Spleen (tissue), 11 donors: ENCODE measurements at regions not wholly inside any gene's neighbourhood (a gene's known extent, or its start where the extent isn't known, plus 50 kb on each side); places are given as distances from the start of the nearest gene placed in this dataset.

Source experiments
- DNase-seq: peaks from one replicate; pipeline ENCODE4 v3.0.0-alpha.2; 2020
- H3K27ac ChIP-seq, 8 donors: fragments of 200-600 bp; sonication (generic) in 7 of 8; 1 replicate in 4 of 8; 2 replicates in 4 of 8; pipeline versions ENCODE4 v1.5.0 to v1.8.0; 2016 to 2021; ENCODE audit warnings: inconsistent platforms in 4 of 8, mild to moderate bottlenecking in 4 of 8, moderate library complexity in 1 of 8
- H3K27me3 ChIP-seq, 7 donors: fragments of 200-600 bp; sonication (generic) in 6 of 7; replicated peaks in 1 of 7; 1 replicate in 4 of 7; 2 replicates in 3 of 7; pipeline versions ENCODE4 v1.5.0 to v1.8.0; 2016 to 2021; ENCODE audit warnings: inconsistent platforms in 3 of 7, mild to moderate bottlenecking in 1 of 7
- H3K36me3 ChIP-seq, 6 donors: fragments of 200-600 bp; sonication (generic) in 5 of 6; 1 replicate in 4 of 6; 2 replicates in 2 of 6; pipeline versions ENCODE4 v1.5.0 to v1.8.0; 2016 to 2021; ENCODE audit warnings: inconsistent platforms in 2 of 6
- H3K4me1 ChIP-seq, 6 donors: fragments of 200-600 bp; sonication (generic) in 5 of 6; 1 replicate in 3 of 6; 2 replicates in 3 of 6; pipeline versions ENCODE4 v1.5.0 to v1.8.0; 2016 to 2021; ENCODE audit warnings: inconsistent platforms in 3 of 6
- H3K4me3 ChIP-seq, 8 donors: fragments of 200-600 bp; sonication (generic) in 7 of 8; 1 replicate in 4 of 8; 2 replicates in 4 of 8; pipeline versions ENCODE4 v1.5.0 to v1.8.0; 2016 to 2021; ENCODE audit warnings: inconsistent platforms in 4 of 8, mild to moderate bottlenecking in 4 of 8, moderate library complexity in 2 of 8
- H3K9me3 ChIP-seq, 8 donors: fragments of 200-600 bp; sonication (generic) in 7 of 8; 1 replicate in 4 of 8; 2 replicates in 4 of 8; pipeline versions ENCODE4 v1.5.0 to v1.8.0; 2016 to 2021; ENCODE audit warnings: inconsistent platforms in 4 of 8
- POLR2A ChIP-seq, 3 donors: fragments of 450-650 bp; IDR thresholded peaks; one replicate each; pipeline ENCODE4 v1.5.1; 2017; ENCODE audit warnings: antibody characterized with exemption in 3 of 3, mild to moderate bottlenecking in 1 of 3
- POLR2AphosphoS5 ChIP-seq, 3 donors: sonication (generic); formaldehyde crosslinking; IDR thresholded peaks; one replicate each; pipeline ENCODE4 v1.5.1; 2017; ENCODE audit warnings: antibody characterized with exemption in 3 of 3
- WGBS, 5 donors: extraction: QIAGEN DNeasy Blood & Tissue Kit in 3 of 5; methylation state at CpG; one replicate each; pipeline versions ENCODE4 v1.1.5 to v1.1.7; 2013 to 2018; 5-methylcytosine and 5-hydroxymethylcytosine counted together
- intact Hi-C: fragments of 100-400 bp; cut with DNase I; formaldehyde crosslinking; loops from one replicate; pipeline ENCODE4 v1.15.0; 2023; ENCODE audit warnings: low total_unique reads
- TF ChIP-seq, protein P1 (sequence below), 11 experiments: fragments of 200-600 bp in 7 of 11; fragments of 450-650 bp in 4 of 11; sonication (generic) in 4 of 11; IDR thresholded peaks in 8 of 11; conservative IDR thresholded peaks in 3 of 11; 1 replicate in 7 of 11; 2 replicates in 4 of 11; pipeline versions ENCODE4 v1.4.0 to v1.8.0; 2016 to 2021; ENCODE audit warnings: antibody characterized with exemption in 11 of 11, inconsistent platforms in 4 of 11, mild to moderate bottlenecking in 1 of 11
- donor health status: healthy with polysubstance abuse.
- donor health status: DM: no; HTN: no; CAD: no; lungs with moderate emphysema.
- donor health status: DM: no; HTN: no; CAD: no.
- donor health status: Bipolar disorder and iron deficiency.
- donor health status: healthy.
- donor health status: DM: no; HTN: no; CAD: no.
- donor health status: DM: yes; HTN: yes; CAD: no.

DNA sequence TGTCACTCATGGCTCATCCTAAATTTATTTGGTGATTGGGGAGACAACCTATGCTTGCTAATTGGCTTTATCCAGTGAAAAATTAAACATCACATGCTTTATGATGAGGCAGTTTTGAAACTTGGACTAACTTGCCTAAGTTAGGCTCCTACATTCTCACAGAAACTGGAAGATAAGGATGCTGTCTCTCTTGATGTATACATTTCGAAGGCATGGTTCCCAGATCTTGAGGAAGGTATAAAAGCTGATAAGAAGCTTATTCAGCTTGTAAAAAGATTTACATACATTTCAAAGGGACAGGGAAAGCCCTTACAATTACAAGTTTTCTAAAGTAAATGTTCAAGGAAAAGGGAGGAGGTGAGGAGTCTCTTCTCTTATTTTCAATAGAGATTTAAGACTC is 561.7 kb downstream of the IPMK start:
- WGBS, 5 donors = 44 to 70% (median 49%) methylated on average over 1 of the region's 1 CpG
- H3K36me3 ChIP-seq = no peaks in the 10 kb centered on the region
- H3K9me3 ChIP-seq = no peaks in the 10 kb centered on the region
- intact Hi-C loops = no loop called here
- no peak overlapping the region for H3K27ac ChIP-seq
- no peak overlapping the region for H3K4me3 ChIP-seq
- H3K4me1 ChIP-seq = no peaks in the 10 kb centered on the region
- H3K27me3 ChIP-seq = no peaks in the 10 kb centered on the region
- no peak for DNase-seq
- TF ChIP-seq, protein P1, sequence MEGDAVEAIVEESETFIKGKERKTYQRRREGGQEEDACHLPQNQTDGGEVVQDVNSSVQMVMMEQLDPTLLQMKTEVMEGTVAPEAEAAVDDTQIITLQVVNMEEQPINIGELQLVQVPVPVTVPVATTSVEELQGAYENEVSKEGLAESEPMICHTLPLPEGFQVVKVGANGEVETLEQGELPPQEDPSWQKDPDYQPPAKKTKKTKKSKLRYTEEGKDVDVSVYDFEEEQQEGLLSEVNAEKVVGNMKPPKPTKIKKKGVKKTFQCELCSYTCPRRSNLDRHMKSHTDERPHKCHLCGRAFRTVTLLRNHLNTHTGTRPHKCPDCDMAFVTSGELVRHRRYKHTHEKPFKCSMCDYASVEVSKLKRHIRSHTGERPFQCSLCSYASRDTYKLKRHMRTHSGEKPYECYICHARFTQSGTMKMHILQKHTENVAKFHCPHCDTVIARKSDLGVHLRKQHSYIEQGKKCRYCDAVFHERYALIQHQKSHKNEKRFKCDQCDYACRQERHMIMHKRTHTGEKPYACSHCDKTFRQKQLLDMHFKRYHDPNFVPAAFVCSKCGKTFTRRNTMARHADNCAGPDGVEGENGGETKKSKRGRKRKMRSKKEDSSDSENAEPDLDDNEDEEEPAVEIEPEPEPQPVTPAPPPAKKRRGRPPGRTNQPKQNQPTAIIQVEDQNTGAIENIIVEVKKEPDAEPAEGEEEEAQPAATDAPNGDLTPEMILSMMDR (IDR thresholded peaks at IDR 0.05 in 8 of 11, conservative IDR thresholded peaks at IDR 0.05 in 3 of 11) = no peak
- no peak for TF ChIP-seq POLR2A (IDR thresholded peaks at IDR 0.05)
- no peak for TF ChIP-seq POLR2AphosphoS5 (IDR thresholded peaks at IDR 0.05)

GRCh38 chr10:57699944-57700343 is 567.8 kb downstream of the IPMK start:
- TF ChIP-seq POLR2A (IDR thresholded peaks at IDR 0.05) (no peak), POLR2AphosphoS5 (IDR thresholded peaks at IDR 0.05) (no peak)
- TF ChIP-seq, protein P1 (IDR thresholded peaks at IDR 0.05 in 8 of 11, conservative IDR thresholded peaks at IDR 0.05 in 3 of 11) = no peak
- H3K27me3 ChIP-seq = no peaks in the 10 kb centered on the region
- no peak overlapping the region for H3K4me3 ChIP-seq
- no peak for DNase-seq
- H3K9me3 ChIP-seq = no peaks in the 10 kb centered on the region
- intact Hi-C loops = no loop called here
- H3K27ac ChIP-seq = no peak overlapping the region
- no peaks in the 10 kb centered on the region for H3K4me1 ChIP-seq
- WGBS, 5 donors = 31 to 53% (median 40%) methylated on average over 1 of the region's 1 CpG
- H3K36me3 ChIP-seq = no peaks in the 10 kb centered on the region

GRCh38 chr10:57696641-57697040 is 571.1 kb downstream of the IPMK start:
- Histone ChIP-seq H3K9me3 (no peaks in the 10 kb centered on the region), H3K27ac (no peak overlapping the region), H3K36me3 (no peaks in the 10 kb centered on the region), H3K27me3 (no peaks in the 10 kb centered on the region), H3K4me3 (no peak overlapping the region), H3K4me1 (no peaks in the 10 kb centered on the region)
- no peak for DNase-seq
- WGBS, 5 donors = 47 to 76% (median 64%) methylated on average over 1 of the region's 1 CpG
- intact Hi-C loops = no loop called here
- TF ChIP-seq, protein P1 (IDR thresholded peaks at IDR 0.05 in 8 of 11, conservative IDR thresholded peaks at IDR 0.05 in 3 of 11) = no peak
- no peak for TF ChIP-seq POLR2AphosphoS5 (IDR thresholded peaks at IDR 0.05)
- no peak for TF ChIP-seq POLR2A (IDR thresholded peaks at IDR 0.05)

DNA sequence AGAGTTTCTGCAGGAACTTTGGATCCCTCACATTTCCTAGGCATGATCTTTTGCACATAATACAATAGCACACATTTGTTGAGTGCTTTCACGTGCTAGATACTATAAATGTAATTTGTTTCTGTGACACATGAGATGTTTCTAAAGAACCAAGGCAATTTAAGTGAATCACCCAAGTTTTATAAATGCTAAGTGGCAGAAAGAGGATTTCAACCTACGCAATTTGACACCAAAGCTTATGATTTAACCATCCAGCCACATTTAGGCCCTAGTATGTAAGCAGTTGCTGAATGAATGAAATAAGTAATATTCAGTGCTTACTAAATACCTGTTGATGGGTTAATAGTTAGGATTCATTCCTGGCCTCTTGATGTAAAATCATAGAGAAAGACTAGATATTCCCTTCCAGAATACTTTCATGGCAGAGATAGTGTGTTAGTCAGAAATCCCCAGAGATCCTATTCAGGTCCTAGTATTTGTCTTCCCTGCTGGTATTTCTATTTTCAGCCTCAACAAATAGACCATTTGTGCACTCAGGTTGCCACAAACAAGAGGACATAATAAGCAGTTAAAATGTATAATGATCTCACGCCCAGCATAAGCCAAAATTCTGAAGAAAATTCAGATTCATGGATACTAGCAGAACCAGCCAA is 572.6 kb downstream of the IPMK start:
- DNase-seq = no peak
- Histone ChIP-seq H3K27me3 (no peaks in the 10 kb centered on the region), H3K4me1 (no peaks in the 10 kb centered on the region), H3K9me3 (no peaks in the 10 kb centered on the region), H3K36me3 (no peaks in the 10 kb centered on the region), H3K4me3 (no peak overlapping the region), H3K27ac (no peak overlapping the region)
- intact Hi-C loops = no loop called here
- TF ChIP-seq POLR2AphosphoS5 (IDR thresholded peaks at IDR 0.05) (no peak), POLR2A (IDR thresholded peaks at IDR 0.05) (no peak)
- TF ChIP-seq, protein P1 (IDR thresholded peaks at IDR 0.05 in 8 of 11, conservative IDR thresholded peaks at IDR 0.05 in 3 of 11) = no peak
- 69 to 79% (median 71%) methylated on average over 3 of the region's 3 CpGs for WGBS, 5 donors
